ENCODE measurements at regions not wholly inside any gene's neighbourhood (a gene's known extent, or its start where the extent isn't known, plus 50 kb on each side); places are given as distances from the start of the nearest gene placed in this dataset.

GRCh38 chr4:174120446-174121295 is 162.8 kb downstream of the FBXO8 start (continued):
- no peak for TF ChIP-seq RBM22 (IDR thresholded peaks at IDR 0.05; ENCODE audit: low read depth, low read length, poor library complexity, severe bottlenecking)
- TF ChIP-seq, protein P1, sequence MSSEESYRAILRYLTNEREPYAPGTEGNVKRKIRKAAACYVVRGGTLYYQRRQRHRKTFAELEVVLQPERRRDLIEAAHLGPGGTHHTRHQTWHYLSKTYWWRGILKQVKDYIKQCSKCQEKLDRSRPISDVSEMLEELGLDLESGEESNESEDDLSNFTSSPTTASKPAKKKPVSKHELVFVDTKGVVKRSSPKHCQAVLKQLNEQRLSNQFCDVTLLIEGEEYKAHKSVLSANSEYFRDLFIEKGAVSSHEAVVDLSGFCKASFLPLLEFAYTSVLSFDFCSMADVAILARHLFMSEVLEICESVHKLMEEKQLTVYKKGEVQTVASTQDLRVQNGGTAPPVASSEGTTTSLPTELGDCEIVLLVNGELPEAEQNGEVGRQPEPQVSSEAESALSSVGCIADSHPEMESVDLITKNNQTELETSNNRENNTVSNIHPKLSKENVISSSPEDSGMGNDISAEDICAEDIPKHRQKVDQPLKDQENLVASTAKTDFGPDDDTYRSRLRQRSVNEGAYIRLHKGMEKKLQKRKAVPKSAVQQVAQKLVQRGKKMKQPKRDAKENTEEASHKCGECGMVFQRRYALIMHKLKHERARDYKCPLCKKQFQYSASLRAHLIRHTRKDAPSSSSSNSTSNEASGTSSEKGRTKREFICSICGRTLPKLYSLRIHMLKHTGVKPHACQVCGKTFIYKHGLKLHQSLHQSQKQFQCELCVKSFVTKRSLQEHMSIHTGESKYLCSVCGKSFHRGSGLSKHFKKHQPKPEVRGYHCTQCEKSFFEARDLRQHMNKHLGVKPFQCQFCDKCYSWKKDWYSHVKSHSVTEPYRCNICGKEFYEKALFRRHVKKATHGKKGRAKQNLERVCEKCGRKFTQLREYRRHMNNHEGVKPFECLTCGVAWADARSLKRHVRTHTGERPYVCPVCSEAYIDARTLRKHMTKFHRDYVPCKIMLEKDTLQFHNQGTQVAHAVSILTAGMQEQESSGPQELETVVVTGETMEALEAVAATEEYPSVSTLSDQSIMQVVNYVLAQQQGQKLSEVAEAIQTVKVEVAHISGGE (CRISPR knock-in tag; IDR thresholded peaks at IDR 0.05), result no peak
- no peak for TF ChIP-seq ELK3 (CRISPR knock-in tag; IDR thresholded peaks at IDR 0.05)
- TF ChIP-seq, protein P2, sequence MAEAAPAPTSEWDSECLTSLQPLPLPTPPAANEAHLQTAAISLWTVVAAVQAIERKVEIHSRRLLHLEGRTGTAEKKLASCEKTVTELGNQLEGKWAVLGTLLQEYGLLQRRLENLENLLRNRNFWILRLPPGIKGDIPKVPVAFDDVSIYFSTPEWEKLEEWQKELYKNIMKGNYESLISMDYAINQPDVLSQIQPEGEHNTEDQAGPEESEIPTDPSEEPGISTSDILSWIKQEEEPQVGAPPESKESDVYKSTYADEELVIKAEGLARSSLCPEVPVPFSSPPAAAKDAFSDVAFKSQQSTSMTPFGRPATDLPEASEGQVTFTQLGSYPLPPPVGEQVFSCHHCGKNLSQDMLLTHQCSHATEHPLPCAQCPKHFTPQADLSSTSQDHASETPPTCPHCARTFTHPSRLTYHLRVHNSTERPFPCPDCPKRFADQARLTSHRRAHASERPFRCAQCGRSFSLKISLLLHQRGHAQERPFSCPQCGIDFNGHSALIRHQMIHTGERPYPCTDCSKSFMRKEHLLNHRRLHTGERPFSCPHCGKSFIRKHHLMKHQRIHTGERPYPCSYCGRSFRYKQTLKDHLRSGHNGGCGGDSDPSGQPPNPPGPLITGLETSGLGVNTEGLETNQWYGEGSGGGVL (CRISPR knock-in tag; IDR thresholded peaks at IDR 0.05), result no peak
- no peak for TF ChIP-seq DNMT1 (IDR thresholded peaks at IDR 0.05)
- TF ChIP-seq, protein P3, sequence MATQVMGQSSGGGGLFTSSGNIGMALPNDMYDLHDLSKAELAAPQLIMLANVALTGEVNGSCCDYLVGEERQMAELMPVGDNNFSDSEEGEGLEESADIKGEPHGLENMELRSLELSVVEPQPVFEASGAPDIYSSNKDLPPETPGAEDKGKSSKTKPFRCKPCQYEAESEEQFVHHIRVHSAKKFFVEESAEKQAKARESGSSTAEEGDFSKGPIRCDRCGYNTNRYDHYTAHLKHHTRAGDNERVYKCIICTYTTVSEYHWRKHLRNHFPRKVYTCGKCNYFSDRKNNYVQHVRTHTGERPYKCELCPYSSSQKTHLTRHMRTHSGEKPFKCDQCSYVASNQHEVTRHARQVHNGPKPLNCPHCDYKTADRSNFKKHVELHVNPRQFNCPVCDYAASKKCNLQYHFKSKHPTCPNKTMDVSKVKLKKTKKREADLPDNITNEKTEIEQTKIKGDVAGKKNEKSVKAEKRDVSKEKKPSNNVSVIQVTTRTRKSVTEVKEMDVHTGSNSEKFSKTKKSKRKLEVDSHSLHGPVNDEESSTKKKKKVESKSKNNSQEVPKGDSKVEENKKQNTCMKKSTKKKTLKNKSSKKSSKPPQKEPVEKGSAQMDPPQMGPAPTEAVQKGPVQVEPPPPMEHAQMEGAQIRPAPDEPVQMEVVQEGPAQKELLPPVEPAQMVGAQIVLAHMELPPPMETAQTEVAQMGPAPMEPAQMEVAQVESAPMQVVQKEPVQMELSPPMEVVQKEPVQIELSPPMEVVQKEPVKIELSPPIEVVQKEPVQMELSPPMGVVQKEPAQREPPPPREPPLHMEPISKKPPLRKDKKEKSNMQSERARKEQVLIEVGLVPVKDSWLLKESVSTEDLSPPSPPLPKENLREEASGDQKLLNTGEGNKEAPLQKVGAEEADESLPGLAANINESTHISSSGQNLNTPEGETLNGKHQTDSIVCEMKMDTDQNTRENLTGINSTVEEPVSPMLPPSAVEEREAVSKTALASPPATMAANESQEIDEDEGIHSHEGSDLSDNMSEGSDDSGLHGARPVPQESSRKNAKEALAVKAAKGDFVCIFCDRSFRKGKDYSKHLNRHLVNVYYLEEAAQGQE (IDR thresholded peaks at IDR 0.05; ENCODE audit: borderline replicate concordance), result peak; percentile 54
- TF ChIP-seq, protein P3 (CRISPR knock-in tag; IDR thresholded peaks at IDR 0.05; ENCODE audit: low read depth), result no peak
- no peak for TF ChIP-seq ATF7 (IDR thresholded peaks at IDR 0.05)
- TF ChIP-seq, protein P4, sequence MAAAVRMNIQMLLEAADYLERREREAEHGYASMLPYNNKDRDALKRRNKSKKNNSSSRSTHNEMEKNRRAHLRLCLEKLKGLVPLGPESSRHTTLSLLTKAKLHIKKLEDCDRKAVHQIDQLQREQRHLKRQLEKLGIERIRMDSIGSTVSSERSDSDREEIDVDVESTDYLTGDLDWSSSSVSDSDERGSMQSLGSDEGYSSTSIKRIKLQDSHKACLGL (CRISPR knock-in tag; IDR thresholded peaks at IDR 0.05; ENCODE audit: borderline replicate concordance, poor library complexity, severe bottlenecking), result no peak

All from K562 (cell line).